NCI-H524 treated with DMSO at 0.1 percent for 48 hours (cell line): ENCODE measurements at regions not wholly inside any gene's neighbourhood (a gene's known extent, or its start where the extent isn't known, plus 50 kb on each side); places are given as distances from the start of the nearest gene placed in this dataset.
"Not testable (repeated sequence)": the region's sequence is repeated elsewhere in the genome, so short reads cannot be mapped to it uniquely, and the experiment has no call there.

ENCODE experiments used
- DNase-seq: peaks from one replicate; lab custom pipeline; 2025; lab: John Stamatoyannopoulos, UW

DNA sequence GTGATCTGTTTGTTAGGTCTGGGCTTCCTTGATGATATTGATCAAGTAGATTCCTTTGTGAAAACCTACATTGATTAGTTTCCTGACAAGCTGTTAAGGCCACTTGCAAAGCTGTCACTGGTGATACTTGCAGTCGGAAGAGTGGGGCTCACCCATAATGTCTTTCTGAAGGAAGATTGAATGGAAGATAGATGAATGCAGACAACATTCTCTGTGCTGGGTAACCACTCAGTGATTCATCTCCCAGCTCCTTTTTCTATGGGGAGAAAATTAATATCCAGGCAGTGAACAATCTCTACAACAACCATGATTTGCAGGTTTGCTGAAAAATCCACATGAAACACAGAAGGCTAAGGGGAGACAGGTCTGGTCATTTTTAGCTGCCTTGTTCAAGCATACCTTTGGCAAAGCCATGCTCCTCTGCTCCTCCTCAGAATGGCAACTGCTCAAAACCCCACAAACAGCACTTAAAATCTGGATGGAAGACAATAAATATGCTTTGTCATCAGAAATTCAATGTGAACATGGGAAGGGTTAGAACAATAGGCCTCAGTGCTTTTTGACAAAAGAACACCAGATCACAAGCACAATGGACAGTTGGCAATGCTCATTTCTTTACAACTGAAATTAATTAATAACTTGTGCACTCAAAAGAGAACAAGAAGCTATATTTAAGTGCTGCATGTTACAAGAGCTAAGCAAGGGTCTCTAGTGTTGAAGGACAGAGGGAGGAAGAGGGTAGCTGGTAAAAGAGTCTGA, 495.4 kb downstream of the TOX3 start:
- DNase-seq, result no peak

DNA sequence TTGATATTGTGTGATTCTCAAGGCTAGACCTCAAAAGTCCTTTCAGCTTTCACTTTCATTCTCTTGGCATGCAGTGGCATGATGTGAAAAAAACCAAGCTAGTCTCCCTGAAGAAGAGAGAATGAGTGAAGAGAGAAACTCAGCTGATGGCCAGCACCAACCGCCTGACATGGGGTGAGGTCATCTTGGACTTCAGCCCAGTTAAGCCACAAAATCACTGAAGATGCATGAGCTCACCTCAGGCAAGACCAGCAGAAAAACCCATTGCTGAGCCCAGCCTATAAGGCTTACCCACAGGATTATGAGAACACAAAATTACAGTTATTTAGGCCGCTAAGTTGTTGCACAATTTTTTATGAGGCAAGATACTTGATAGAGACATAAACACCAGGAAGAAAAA, 496.5 kb downstream of the TOX3 start:
- no peak for DNase-seq

DNA sequence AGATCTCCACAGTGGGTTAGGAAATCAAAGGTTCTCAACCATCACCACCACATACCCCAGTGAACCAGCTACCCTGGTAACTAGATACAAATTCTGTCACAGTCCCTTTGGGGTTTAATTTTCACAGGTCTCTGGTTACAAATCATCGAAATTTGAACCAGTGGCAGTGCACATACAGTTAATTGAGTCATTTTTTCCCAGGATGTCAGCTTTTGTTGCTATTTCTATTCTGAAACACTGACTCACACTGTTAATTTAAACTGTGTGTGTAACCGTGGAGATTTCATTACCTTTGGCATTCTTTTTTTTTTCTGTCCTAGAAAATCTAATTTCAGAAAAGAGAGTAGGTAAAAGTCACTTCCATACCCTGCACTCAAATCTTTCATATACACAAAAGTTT, 511.5 kb downstream of the TOX3 start:
- DNase-seq, result no peak

DNA sequence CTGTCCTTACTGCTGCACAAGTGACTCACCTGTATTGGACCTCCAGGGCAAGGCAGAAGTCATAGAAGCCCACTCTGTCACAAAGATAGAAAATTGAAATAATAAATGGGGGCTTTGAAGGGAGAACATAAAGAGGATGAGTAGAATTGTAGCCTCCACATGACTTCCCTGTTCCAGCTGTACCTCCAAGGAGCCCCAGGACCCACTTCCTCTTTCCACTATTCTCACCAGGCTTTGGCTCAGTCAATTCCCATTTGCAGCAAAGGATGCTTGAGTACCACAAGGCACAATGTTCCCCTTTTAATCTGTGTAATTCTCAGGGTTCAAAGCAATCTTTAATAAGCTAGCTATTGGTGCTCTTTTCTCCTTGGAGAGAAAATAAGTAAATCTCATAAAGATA, 512.1 kb downstream of the TOX3 start:
- DNase-seq, result no peak

DNA sequence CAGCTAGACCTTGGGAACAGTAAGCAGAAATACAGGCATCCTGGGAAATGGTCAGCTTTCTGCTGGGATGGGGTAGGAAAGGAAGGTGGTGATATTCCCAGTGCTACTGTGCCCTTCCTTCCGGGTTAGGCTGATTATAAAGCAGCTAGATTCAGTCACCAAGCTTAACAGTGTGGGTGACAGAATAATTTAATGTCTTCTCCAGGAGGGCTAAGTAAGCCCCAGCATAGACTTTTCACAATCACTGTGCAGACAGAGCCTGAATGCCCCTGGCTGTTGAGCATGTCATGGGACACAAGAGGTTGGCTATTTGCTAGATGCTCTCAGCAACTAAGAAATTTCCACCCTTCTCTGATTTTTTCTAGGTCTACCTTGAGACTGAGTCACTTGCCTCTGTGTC, 513.0 kb downstream of the TOX3 start:
- DNase-seq, result no peak

DNA sequence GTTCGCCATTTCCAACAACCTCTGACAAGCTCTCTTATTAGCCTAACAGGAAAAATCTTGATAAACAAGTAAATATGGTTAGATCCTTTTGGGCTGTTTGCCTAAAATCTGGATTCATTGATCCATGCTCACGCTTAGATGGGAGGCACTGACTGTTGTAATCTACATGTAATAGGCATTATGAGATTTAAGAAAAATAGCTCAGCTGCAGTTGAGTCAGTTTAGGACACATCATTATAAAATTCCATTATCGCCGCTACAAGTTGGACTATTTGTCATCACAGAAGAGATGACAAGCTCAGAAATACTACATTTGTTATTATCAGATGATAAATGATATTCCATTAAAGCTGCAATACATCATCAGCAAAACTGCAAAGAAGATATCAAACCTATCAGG, 524.0 kb downstream of the TOX3 start:
- no peak for DNase-seq

DNA sequence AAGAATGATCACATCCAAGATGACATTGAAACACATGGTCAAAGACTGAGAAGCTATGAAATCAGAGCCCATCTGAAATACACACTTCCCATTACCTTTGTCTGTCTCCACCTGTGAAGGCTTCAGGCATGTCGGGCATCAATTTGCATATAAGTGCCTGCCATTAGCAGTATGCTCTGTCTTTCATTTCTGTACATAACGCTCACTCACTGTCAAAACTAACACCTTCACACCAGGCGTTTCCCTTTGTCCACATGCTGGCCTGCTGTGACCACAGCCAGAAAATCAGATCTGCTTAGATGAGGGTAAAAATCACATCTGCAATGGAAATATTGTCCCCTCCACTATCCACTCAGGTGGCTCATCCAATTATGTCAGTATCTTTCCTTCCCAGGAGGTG, 524.8 kb downstream of the TOX3 start:
- DNase-seq, result no peak

DNA sequence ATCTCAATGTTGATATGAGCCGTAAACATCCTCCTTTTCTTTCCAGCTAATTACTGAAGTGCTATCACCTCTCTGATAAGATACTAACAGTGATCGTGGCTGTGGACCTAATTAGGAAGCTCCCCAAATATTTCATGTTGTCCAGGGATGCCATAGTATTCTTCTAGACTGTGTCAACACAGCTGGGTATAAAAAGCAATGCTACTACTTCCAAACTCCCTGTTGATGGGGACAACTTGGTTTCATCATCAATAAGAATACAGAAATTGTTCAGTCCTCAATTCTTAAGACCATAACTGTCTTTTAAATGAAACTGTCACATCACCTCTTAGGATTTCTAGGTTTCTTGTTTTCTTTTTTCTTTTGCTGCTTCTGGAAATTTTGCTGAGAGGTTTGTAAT, 530.6 kb downstream of the TOX3 start:
- DNase-seq, result no peak

DNA sequence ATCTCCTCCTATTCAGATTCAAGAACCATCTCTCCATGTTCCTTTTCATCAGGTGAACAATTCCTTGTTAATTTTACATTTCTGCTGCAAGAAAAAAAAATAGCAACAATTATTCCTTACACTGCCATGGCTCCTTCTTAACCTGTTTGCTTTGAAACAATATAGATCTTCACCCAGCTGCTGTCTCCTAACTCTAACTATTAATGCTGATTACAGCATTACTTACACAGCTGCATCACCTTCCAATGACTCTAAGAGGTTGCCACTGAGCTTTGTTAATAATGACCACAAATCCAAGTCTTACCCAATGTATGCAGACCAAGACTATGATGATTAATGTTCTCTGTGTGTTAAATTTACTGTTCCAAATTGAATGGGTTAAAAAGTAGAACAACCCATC, 541.4 kb downstream of the TOX3 start:
- no peak for DNase-seq

DNA sequence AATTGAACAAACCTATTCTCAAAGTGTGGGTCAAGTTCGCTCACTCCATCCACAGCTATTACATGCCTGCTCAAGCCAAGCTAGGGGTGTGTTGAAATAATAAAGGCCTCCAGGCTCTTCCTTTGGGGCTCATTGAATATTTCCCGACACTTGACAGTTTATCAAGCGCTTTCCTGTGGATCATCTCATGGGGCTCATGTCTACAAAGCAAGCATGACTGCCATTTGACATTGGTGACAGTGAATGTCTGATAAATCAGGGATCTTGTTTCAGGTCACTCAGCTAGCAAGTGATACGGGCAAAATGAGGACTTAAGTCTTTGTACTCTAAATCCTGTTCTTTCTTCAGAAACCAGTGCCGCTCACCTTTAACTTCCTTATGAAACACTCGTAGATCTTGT, 542.6 kb downstream of the TOX3 start:
- DNase-seq, result no peak

DNA sequence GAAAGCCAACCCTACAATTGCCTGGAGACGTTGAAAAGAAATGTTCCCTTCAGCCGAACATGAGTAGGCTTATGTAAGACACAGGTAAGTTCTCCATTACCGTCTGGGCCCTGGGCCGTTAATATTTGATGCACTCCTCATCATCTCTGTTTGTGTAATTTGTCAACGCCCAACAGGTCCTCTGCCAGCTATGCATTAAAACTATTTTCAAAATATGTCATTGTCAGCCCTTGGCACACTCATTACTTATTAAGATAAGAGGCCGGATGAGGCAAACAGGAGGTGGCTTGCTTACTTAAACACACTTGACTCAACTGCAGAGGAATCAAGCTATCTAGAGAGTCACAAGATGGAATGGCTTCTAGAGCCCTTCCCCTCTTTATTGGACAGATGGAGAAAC, 544.9 kb downstream of the TOX3 start:
- DNase-seq, result no peak

DNA sequence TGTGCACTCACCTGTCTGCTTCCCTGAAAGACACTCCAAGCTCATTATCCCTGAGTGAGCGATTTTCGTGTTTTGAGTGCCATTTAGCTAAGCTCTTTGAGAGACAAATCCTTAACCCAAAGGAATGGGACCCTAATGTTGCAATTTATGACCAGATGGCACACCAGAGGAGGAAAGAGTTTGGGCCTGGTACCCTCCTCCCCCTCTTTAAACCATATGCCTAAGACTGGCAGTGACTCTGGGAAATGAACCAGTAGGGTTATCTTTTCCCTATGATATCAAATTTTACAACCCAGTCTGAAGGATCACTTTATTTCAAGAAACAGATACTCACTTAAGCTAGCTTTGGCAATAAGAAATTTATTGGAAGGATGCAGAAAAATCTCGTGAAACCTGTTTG, 550.4 kb downstream of the TOX3 start:
- DNase-seq, result peak; percentile 99

DNA sequence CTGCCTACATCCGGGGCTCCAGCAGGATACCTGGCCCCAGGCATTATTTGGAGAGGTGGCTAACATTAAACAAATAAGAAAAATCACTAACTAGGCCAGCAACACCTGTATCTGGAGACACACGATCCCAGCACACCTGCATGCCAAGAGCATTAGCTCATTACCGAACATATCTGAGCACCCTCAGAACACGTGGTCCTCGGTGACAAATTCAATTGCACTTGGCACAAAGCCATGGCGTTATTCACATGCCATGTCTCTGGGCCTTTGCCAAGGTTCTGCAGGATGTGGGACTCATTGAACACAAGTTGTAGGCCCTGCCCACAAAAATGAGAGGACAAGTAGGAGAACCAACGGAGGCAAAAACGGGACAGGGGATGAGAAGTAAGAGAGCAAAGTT, 552.3 kb downstream of the TOX3 start:
- peak; percentile 3 for DNase-seq

DNA sequence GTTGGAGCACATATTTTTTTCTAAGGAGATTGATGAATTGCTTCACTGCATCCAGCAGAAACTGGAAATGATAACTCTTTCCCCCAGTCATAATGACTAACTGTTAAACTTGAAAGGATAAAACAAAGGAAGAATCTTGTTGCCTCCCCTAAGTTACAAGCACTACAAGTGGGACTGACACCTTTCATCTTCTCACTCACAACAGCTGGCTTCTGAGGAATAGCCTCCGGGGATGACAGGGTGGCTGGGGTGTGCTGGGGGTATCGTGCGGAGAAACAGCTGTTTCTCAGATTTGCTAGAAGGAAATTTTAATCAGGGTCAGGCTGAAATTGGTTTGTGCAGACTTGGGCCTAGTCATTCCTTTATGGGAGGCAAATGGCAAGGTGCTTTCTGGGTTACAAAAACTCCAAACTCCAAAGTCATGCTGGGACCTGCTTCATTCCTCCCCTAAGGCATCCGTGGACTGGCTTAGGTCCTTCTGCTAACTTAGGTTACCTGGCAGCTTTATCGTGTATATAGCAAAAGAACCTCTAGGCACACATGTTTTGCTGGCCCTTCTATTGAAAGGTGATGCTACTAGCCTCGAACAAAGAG, 557.2 kb downstream of the TOX3 start:
- no peak for DNase-seq

DNA sequence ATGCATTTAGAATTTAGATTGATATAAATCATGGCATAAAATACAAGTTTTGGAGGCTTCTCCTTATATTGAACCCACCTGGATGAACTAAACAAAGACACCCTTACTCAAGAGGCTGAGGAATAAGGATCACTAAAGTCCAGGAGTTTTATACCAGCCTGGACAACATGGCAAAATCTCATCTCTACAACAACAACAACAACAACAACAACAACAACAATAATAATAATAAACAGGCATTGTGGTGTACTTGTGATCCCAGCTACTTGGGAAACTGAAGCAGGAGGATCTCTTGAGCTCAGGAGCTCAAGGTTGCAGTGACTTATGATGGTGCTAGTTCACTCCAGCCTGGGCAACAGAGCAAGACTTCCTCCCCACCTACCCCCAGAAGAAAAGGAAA, 558.0 kb downstream of the TOX3 start:
- no peak for DNase-seq

DNA sequence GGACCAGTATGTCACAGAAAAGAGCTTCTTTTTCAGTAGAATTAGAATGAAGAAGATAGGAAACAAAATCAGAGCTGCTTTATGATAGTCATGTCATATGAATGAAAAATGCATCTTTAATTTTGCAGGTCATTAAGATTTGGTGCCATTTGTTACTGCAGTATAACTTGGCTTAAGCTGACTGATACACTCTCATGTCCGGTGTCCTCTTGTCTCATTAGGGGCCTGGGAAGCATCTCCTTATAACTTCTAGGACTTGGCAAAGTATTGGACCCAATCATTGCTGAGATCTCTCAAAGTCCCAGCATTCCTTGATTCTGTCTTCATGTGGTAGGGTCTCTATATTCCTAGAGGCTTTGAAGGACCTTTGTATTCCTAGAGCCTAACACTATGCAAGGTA, 559.4 kb downstream of the TOX3 start:
- DNase-seq, result no peak

DNA sequence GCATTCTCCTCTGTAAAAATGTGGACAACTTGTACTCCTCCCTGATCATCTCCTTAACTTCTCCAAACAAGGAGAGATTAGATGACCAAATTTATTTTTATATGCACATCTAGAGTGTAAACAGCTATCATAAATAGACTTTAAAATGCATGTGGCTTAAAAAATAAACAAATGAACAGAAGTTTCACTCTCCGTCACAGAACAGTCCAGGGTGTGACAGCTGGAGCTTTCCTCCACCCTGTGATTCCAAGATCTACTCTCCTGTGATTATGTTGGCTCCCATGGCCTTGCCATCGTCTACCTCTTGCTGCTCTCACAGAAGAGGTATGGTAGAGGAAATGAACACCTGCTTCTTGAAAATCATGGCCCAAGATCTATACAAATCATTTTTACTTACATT, 560.2 kb downstream of the TOX3 start:
- no peak for DNase-seq

DNA sequence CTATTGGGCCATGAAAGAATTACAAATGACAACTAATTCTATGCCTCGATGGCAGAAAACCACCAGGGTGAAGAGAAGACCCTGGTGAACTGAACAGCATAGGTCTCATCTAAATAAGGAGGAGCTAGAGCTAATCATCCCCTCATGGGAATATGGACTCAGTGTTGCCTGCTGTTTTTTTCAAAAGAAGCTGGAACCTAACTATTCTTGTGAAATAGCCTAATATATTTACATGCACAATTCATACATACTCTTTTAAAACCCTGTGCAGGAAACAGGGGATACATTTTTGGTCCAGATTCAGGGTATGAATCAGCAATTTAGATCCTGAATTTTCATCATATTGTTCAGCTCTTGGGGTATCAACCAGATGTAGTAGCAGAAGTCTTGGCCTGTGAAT, 560.6 kb downstream of the TOX3 start:
- DNase-seq, result no peak

DNA sequence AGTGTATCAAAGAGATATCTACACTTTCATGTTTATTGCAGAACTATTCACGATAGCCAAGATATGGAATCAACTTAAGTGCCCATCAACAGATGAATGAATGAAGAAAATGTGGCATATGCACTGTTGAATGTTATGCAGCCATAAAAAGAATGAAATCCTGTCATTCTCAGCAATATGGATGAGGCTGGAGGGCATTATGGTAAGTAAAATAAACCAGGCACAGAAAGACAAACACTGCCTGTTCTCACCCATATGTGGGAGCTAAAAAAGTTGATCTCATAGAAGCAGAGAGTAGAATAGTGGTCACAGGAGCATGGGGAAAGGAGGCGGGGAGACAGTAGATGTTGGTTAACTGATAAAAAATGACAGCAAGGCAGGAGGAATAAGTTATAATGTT, 561.8 kb downstream of the TOX3 start:
- no peak for DNase-seq

DNA sequence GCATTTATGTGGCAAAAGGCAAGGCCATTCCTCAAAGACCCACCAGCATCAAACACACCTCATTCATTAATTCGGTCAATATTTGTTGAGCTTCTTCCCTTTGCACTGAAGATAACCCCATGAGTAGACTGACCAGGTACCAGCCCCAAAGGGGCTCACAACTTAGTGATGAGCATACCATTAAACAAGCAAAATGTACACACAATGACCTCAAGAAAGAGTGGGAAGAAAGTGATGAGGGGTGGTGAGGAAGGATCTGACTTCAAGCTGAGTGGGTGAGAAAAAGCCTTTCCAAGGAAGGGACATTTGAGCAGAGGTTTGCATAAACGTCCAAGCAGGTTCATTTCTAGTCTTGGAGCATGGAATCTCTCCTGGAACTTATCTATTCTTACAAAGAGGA, 562.5 kb downstream of the TOX3 start:
- no peak for DNase-seq

DNA sequence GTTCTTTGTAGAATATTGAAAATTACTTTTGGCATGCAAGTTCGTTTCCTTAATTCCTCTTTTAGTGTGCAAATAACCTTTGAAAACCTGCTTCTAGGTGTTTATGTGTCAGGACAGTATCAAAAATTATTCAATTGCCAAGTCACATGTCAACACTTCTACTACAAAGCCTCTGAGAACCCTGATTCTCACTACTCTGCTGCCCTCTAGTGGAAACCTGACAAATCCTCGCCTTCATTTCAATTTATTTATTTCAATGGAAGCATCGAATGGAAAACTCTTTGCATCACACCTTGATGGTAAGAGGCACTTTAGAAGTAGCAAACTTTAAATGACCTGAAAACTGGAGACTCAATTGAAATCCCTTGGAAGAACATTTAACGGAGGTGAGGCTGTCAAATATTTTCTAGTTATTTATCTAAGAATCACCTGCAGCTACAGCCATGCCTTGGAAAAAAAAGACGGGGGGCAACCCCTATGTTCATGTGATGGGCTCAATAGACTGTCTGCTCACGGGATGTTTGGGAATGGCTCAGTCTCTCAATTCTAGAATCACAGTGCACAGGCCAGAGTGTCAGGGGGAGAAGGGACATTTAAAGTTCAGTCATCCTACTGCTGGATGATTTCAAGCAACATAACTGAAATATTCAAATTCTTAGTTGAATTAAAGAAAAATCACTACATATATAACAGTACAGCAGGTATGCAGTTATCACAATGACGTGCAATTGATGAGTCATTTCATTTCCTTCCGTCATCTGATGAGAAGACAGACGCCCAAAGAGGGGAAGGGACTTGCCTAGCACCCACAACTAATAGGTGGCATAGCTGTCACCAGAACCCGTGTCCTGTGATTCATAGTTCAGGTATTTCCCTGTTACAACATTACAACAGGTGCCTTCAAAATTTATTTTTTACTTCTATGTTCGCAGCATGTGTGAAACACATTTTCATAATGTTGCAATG, 563.9 kb downstream of the TOX3 start:
- DNase-seq, result peak; percentile 30

DNA sequence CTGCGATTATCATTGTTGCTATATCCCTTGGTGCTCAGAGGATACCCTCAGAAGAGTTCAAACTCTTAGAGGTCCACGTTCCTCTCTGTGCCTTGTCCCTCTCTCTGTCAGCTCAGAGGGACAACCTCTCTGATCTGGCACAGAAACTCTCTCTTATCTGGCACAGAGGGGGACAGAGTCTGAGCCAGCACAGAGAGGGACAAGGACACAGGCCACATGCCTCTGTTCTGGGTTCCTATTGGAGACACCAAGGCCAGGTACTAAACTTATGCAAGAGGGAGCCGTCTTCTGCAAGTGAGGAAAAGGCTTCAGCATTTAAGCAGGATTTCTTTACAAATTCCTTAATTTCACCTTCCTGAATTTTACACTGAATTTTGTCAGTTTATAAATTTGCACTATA, 565.2 kb downstream of the TOX3 start:
- DNase-seq, result no peak

DNA sequence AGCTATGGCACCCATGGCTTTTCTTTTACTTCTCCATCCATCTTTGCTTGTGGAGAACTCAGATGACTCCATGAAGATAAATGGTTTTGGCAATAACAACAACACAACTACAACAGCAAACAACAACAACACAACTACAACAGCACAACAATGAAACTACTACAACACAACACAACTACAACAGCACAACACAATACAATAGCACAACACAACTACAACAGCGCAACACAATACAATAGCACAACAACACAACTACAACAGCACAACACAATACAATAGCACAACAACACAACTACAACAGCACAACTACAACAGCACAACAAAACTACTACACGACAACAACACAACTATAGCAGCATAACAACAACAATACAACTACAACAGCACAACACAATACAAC, 569.4 kb downstream of the TOX3 start:
- not testable (repeated sequence) for DNase-seq
